Activated T-helper 2 cell treated with anti-CD3 and anti-CD28 coated beads, Interferon-gamma antibody, Interleukin-2, Interleukin-4, amounts not matched to agents 10 μg/mL and 5 μg/mL and 100 μg/mL, durations not matched to agents 14 hours and 24 hours and 36 hours (primary cell): ENCODE measurements at regions not wholly inside any gene's neighbourhood (a gene's known extent, or its start where the extent isn't known, plus 50 kb on each side); places are given as distances from the start of the nearest gene placed in this dataset.
"Not testable (repeated sequence)": the region's sequence is repeated elsewhere in the genome, so short reads cannot be mapped to it uniquely, and the experiment has no call there.

Source experiments
- DNase-seq: peaks from one replicate; pipeline ENCODE4 v3.0.0; 2021; ENCODE audit warnings: low spot score
- H3K27ac Mint-ChIP-seq: one replicate; pipeline ENCODE4 v1.8.0; 2021; ENCODE audit warnings: mixed read lengths
- H3K27me3 Mint-ChIP-seq: one replicate; pipeline ENCODE4 v1.8.0; 2021; ENCODE audit warnings: low read depth, mixed read lengths
- H3K36me3 Mint-ChIP-seq: one replicate; pipeline ENCODE4 v1.8.0; 2021; ENCODE audit warnings: low read depth, mixed read lengths
- H3K4me1 Mint-ChIP-seq: one replicate; pipeline ENCODE4 v1.8.0; 2021; ENCODE audit warnings: low read depth, mixed read lengths
- H3K4me3 Mint-ChIP-seq: one replicate; pipeline ENCODE4 v1.8.0; 2021; ENCODE audit warnings: low read depth, mild to moderate bottlenecking, moderate library complexity, mixed read lengths
- H3K9me3 Mint-ChIP-seq: one replicate; pipeline ENCODE4 v1.8.0; 2021; ENCODE audit warnings: mixed read lengths
- intact Hi-C: fragments of 100-400 bp; cut with micrococcal nuclease; formaldehyde crosslinking; loops from one replicate; pipeline ENCODE4 v1.15.1; 2023

- no peaks in the 10 kb centered on the region for H3K4me1 Mint-ChIP-seq
Measured at GRCh38 chrX:82528525-82528924, 979.6 kb upstream of the POU3F4 start.

GRCh38 chrX:82534086-82534597 is 973.9 kb upstream of the POU3F4 start:
- no peaks in the 10 kb centered on the region for H3K36me3 Mint-ChIP-seq

More at GRCh38 chrX:82528525-82528924, 979.6 kb upstream of the POU3F4 start:
- Mint-ChIP-seq H3K27ac (no peak overlapping the region), H3K9me3 (peaks cover 4% of the 10 kb centered on the region), H3K27me3 (no peaks in the 10 kb centered on the region), H3K36me3 (no peaks in the 10 kb centered on the region), H3K4me3 (no peak overlapping the region)
- intact Hi-C loops: no loop called here
- no peak for DNase-seq

GRCh38 chrX:82537205-82537604 is 970.9 kb upstream of the POU3F4 start:
- DNase-seq, H3K36me3 Mint-ChIP-seq, intact Hi-C loops, H3K4me1 Mint-ChIP-seq, H3K27me3 Mint-ChIP-seq, H3K4me3 Mint-ChIP-seq, H3K9me3 Mint-ChIP-seq, H3K27ac Mint-ChIP-seq: not testable (repeated sequence)

More at GRCh38 chrX:82534086-82534597, 973.9 kb upstream of the POU3F4 start:
- no peak for DNase-seq
- peaks cover 4% of the 10 kb centered on the region for H3K9me3 Mint-ChIP-seq
- no peak overlapping the region for H3K27ac Mint-ChIP-seq
- H3K4me1 Mint-ChIP-seq: no peaks in the 10 kb centered on the region
- intact Hi-C loops: no loop called here
- no peak overlapping the region for H3K4me3 Mint-ChIP-seq
- H3K27me3 Mint-ChIP-seq: no peaks in the 10 kb centered on the region

- Mint-ChIP-seq H3K27me3 (no peaks in the 10 kb centered on the region), H3K36me3 (no peaks in the 10 kb centered on the region), H3K27ac (no peak overlapping the region), H3K4me3 (no peak overlapping the region), H3K9me3 (peaks cover 4% of the 10 kb centered on the region), H3K4me1 (no peaks in the 10 kb centered on the region)
- intact Hi-C loops: no loop called here
- DNase-seq: no peak
Measured at GRCh38 chrX:82541822-82542221, 966.3 kb upstream of the POU3F4 start.

GRCh38 chrX:82552201-82552600 is 955.9 kb upstream of the POU3F4 start:
- H3K4me1 Mint-ChIP-seq, H3K9me3 Mint-ChIP-seq, H3K27ac Mint-ChIP-seq, intact Hi-C loops, DNase-seq, H3K4me3 Mint-ChIP-seq, H3K27me3 Mint-ChIP-seq, H3K36me3 Mint-ChIP-seq: not testable (repeated sequence)

GRCh38 chrX:82556588-82556987 is 951.5 kb upstream of the POU3F4 start:
- Mint-ChIP-seq H3K27ac (no peak overlapping the region), H3K4me1 (no peaks in the 10 kb centered on the region), H3K4me3 (no peak overlapping the region), H3K9me3 (peaks cover 5% of the 10 kb centered on the region), H3K27me3 (no peaks in the 10 kb centered on the region), H3K36me3 (no peaks in the 10 kb centered on the region)
- DNase-seq: no peak
- intact Hi-C loops: no loop called here

- Mint-ChIP-seq H3K4me1 (no peaks in the 10 kb centered on the region), H3K36me3 (no peaks in the 10 kb centered on the region), H3K9me3 (no peaks in the 10 kb centered on the region), H3K4me3 (no peak overlapping the region), H3K27ac (no peak overlapping the region), H3K27me3 (no peaks in the 10 kb centered on the region)
- no peak for DNase-seq
- intact Hi-C loops: no loop called here
Measured at GRCh38 chrX:82585868-82586267, 922.2 kb upstream of the POU3F4 start.

GRCh38 chrX:82589410-82589809 is 918.7 kb upstream of the POU3F4 start:
- intact Hi-C loops: no loop called here
- no peaks in the 10 kb centered on the region for H3K4me1 Mint-ChIP-seq
- no peak overlapping the region for H3K27ac Mint-ChIP-seq
- H3K36me3 Mint-ChIP-seq: no peaks in the 10 kb centered on the region
- peaks cover 12% of the 10 kb centered on the region for H3K9me3 Mint-ChIP-seq
- no peaks in the 10 kb centered on the region for H3K27me3 Mint-ChIP-seq
- DNase-seq: no peak
- no peak overlapping the region for H3K4me3 Mint-ChIP-seq

- DNase-seq: no peak
- no peaks in the 10 kb centered on the region for H3K4me1 Mint-ChIP-seq
- no peaks in the 10 kb centered on the region for H3K27me3 Mint-ChIP-seq
- no peak overlapping the region for H3K27ac Mint-ChIP-seq
- no peaks in the 10 kb centered on the region for H3K36me3 Mint-ChIP-seq
- intact Hi-C loops: no loop called here
- peaks cover 12% of the 10 kb centered on the region for H3K9me3 Mint-ChIP-seq
- H3K4me3 Mint-ChIP-seq: no peak overlapping the region
Measured at GRCh38 chrX:82591421-82591820, 916.7 kb upstream of the POU3F4 start.

- Mint-ChIP-seq H3K4me1 (no peaks in the 10 kb centered on the region), H3K27ac (no peak overlapping the region), H3K4me3 (no peak overlapping the region), H3K27me3 (no peaks in the 10 kb centered on the region), H3K36me3 (no peaks in the 10 kb centered on the region), H3K9me3 (peaks cover 5% of the 10 kb centered on the region)
- intact Hi-C loops: no loop called here
- no peak for DNase-seq
Measured at GRCh38 chrX:82626978-82627377, 881.1 kb upstream of the POU3F4 start.

- H3K9me3 Mint-ChIP-seq: peaks cover 5% of the 10 kb centered on the region
- H3K4me1 Mint-ChIP-seq: no peaks in the 10 kb centered on the region
- intact Hi-C loops: no loop called here
Measured at GRCh38 chrX:82627568-82627967, 880.5 kb upstream of the POU3F4 start.

GRCh38 chrX:82648062-82648461 is 860.0 kb upstream of the POU3F4 start:
- no peak overlapping the region for H3K27ac Mint-ChIP-seq
- H3K27me3 Mint-ChIP-seq: no peaks in the 10 kb centered on the region
- intact Hi-C loops: no loop called here
- H3K36me3 Mint-ChIP-seq: no peaks in the 10 kb centered on the region
- DNase-seq: no peak
- H3K4me3 Mint-ChIP-seq: no peak overlapping the region
- no peaks in the 10 kb centered on the region for H3K4me1 Mint-ChIP-seq
- H3K9me3 Mint-ChIP-seq: peaks cover 9% of the 10 kb centered on the region

More at GRCh38 chrX:82627568-82627967, 880.5 kb upstream of the POU3F4 start:
- no peak for DNase-seq
- Mint-ChIP-seq H3K27ac (no peak overlapping the region), H3K27me3 (no peaks in the 10 kb centered on the region), H3K36me3 (no peaks in the 10 kb centered on the region), H3K4me3 (no peak overlapping the region)

GRCh38 chrX:82649645-82650044 is 858.4 kb upstream of the POU3F4 start:
- Mint-ChIP-seq H3K36me3 (no peaks in the 10 kb centered on the region), H3K4me1 (no peaks in the 10 kb centered on the region), H3K9me3 (peaks cover 4% of the 10 kb centered on the region), H3K4me3 (no peak overlapping the region), H3K27me3 (no peaks in the 10 kb centered on the region), H3K27ac (no peak overlapping the region)
- no peak for DNase-seq
- intact Hi-C loops: no loop called here

GRCh38 chrX:82658492-82658891 is 849.6 kb upstream of the POU3F4 start:
- H3K27me3 Mint-ChIP-seq: no peaks in the 10 kb centered on the region
- intact Hi-C loops: no loop called here
- no peaks in the 10 kb centered on the region for H3K4me1 Mint-ChIP-seq
- H3K9me3 Mint-ChIP-seq: no peaks in the 10 kb centered on the region
- H3K36me3 Mint-ChIP-seq: no peaks in the 10 kb centered on the region
- DNase-seq: no peak
- no peak overlapping the region for H3K4me3 Mint-ChIP-seq
- no peak overlapping the region for H3K27ac Mint-ChIP-seq
